Heart left ventricle (tissue), 13 donors: ENCODE measurements at regions not wholly inside any gene's neighbourhood (a gene's known extent, or its start where the extent isn't known, plus 50 kb on each side); places are given as distances from the start of the nearest gene placed in this dataset.

Experiments used
- CTCF ChIP-seq, 12 donors: fragments of 200-600 bp; sonication (generic) in 4 of 12; IDR thresholded peaks; one replicate each; pipeline versions ENCODE4 v1.5.0 to v1.8.0; 2018 to 2022; ENCODE audit warnings: antibody characterized with exemption in 12 of 12, mild to moderate bottlenecking in 5 of 12
- POLR2A ChIP-seq, 2 donors: fragments of 450-650 bp; IDR thresholded peaks; one replicate each; pipeline ENCODE4 v1.6.1; 2017; ENCODE audit warnings: antibody characterized with exemption in 2 of 2, mild to moderate bottlenecking in 2 of 2, moderate library complexity in 2 of 2
- donor health status: ischemic (EF 13 %, LVEDD 7.1; RV severe dilation, severe dysfunction).
- donor health status: DM: no; HTN: yes; CAD: no.
- donor health status: DM: no; HTN: no; CAD: no.
- donor health status: ischemic (EF 25% LVEDD 6.9; RV normal size, moderate dysfunction).
- donor health status: ischemic (EF 25% LVEDD 5.7; RV mildly dilated, moderate dysfunction).
- donor health status: ischemic (EF 35%, LVEDD 5.7; RV mildly dilated, moderate dysfunction).
- donor health status: nonischemic (EF 11% LVEDD 7.7; RV severe dilation, severe dysfunction).
- donor health status: DM: yes; HTN: yes; CAD: no.
- donor health status: PGD.
- donor health status: ischemic (EF 29% LVEDD 5.4; RV normal size, mild dysfunction).
- donor health status: nonischemic (EF 23%, LVEDD 6.1; RV moderate dilation, normal function).

- no peak for TF ChIP-seq CTCF (IDR thresholded peaks at IDR 0.05)
- no peak for TF ChIP-seq POLR2A (IDR thresholded peaks at IDR 0.05)
Measured at GRCh38 chr6:138012682-138013081, 94.5 kb downstream of the PERP start.
